ENCODE measurements at regions not wholly inside any gene's neighbourhood (a gene's known extent, or its start where the extent isn't known, plus 50 kb on each side); places are given as distances from the start of the nearest gene placed in this dataset.

DNA sequence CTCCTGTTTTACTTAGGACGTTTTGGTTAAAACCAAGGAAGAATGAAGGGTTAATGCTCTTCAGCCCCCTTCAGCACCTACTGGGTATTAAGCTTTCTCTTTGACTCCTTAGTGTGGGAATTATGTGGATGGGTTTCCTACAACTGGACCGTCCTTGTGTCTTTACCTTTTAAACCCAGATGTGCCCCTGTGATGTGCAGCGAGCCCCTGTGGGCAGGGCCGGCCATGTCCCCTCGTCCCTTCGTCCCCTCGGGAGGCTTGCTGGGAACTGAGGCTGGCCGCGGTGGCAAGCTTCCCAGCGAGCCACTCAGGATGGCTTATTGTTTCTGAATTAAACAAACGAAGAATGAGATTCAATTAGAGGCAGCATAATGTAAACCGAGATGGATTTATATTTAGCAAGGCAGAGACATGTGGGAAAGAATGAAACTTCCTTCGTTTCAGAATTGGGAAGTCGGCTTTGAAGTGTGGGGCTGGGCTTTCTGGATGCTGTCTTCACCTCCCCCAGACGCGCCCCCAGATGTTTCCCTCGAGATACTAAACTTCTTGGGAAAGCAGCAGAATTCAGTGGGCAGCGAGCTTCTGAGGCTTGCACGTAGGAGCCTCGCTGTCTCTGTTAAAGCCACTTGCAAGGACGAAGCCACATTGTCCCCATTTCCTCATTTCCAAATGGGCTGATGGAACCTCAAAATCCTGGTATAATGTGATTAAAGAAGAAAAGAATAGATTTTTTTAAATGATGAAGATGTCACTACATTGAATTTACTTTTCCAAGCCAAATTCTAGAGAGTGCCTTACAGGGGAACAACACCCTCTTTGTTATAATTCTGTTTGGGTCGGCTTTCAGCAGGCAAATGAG is 146.0 kb downstream of the VAPA start:
- no peak for DNase-seq

DNA sequence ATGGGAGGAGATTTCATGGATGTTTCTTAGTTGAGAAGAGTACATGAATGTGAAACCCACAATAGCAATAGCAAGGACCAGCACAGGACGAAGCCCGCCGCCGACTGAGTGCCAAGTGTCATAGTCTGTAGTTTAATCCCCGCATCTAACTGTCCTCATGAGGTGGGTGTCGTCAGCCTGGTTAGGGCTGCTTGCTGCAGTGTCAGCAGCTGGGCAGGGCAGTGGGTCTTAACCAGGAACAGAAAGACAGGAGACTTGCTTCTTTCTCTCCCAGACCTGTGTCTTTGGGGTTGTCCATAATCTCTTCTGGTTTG is 146.6 kb downstream of the VAPA start:
- DNase-seq = no peak

DNA sequence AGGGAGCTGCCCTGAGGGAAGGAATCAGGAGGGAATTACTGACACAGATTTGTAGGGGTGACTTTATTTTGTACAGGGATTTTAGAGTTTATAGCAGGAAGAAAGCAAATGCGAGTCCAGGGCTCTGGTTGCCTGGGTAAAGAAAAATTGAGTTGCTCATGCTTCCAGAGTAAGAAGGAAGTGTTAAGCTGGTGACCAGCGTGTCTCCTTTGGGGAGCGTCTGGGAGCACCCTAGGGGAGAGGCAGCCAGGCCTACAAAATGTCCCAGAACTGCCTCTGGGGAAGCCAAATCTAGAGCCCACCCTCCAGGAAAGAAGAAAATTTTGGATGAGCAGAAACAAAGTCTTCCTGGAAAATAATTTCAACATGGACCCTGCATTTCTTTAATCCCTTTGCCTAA is 147.0 kb downstream of the VAPA start:
- no peak for DNase-seq

DNA sequence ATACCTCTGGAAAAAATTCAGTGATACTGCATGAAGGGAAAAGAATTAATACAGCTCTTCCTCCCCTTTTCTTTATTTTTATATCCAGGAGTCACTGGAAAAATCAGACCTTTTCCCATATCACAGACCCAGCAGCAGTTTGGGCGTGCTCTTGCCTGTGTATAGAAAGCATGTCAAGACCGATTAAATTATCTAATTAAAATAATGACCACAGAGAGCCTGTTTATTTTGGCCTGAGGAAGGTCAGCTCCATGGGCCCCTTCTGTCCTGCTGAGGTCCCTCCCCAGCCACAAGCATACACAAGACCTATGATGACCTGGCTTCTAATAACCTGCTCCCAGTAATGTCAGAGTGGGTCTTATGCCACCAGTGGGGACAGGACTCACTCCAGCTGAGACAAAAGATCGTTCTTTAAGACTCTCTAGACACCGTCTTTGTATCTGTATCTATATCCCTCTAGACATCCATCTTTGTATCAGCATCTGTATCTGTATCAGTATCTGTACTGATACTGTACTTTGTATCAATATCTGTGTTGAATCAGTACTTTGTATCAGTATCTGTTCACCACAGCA is 147.8 kb downstream of the VAPA start:
- no peak for DNase-seq

DNA sequence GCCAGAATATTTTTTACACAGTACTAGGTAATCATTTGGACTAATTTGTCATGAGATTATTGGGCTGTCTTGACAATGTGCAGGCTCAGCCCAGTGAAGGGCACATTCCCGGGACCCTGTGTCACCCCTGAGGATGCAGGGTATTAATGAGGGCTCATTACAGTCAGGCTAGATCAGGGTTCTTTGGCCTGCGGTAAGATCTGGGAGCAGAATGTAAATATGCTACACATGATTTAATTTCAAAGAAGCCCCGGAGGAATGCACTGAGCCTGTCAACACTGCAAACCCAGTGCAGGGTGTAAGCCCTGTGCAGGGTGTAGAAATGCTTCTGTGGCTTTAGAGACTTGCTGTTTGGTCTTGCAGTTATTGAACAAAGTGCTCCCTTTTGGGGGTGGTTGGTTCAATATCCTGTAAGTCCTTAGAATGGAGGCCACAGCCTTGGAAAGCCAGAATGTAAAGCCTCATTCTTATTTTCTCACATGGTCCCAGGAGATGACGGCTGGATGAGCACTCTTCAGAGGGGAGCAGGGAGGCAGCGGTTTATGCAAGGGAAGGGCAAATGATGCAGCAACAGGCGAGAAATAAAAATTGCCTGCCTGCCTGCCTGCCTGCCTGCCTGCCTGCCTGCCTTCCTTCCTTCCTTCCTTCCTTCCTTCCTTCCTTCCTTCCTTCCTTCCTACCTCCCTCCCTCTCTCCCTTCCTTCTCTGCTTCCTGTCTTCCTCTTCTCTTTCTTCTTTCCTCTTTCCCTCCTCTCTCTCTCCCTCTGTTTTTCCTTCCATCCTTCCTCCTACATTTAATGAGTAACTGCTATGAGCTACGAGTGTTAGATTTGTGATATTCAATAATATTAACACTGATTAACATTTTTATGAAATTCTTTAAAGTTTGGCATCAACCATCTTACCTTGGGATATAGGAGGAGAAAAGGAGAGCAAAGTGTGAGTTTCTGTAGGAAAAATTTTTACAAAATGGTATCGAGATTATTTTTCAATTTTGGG is 148.8 kb downstream of the VAPA start:
- no peak for DNase-seq

DNA sequence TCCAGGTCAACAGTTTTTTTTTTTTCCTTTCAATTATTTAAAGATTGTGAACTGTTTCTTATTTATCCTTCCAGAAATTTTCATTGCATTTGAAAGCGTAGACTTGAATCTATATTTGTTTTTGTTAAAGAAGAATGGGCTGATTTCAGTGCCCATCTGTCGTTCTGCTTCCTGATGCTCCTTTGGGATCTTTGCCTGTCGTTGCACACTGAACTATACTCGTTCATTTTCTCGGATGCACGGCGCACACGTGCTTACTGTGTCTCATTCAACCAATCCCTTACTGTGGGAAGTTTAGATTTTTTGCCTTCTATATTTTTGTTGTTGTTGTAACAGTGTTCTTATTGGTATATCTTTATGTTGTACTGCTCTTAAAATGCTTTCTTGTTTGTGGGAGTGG is 149.7 kb downstream of the VAPA start:
- DNase-seq = no peak

DNA sequence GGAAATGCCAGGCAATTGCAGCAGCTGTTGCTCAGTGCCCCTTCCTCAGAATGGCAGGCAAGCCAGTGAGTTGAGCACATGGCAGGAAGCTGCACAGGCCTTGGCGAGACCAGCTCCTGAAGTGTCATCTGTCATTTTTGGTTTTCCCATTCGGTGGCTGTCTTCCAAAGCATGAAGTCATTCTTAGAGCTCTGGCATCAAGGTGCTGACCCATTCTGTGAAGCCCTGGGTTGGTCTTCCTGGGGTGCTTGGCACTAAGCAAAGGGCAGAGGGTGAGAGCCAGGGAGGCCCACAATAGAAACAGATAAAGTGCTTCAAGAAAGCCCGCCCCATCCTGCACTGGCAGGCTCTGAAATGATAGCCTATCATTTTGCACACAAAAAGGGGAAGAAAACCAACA is 150.5 kb downstream of the VAPA start:
- DNase-seq = no peak

DNA sequence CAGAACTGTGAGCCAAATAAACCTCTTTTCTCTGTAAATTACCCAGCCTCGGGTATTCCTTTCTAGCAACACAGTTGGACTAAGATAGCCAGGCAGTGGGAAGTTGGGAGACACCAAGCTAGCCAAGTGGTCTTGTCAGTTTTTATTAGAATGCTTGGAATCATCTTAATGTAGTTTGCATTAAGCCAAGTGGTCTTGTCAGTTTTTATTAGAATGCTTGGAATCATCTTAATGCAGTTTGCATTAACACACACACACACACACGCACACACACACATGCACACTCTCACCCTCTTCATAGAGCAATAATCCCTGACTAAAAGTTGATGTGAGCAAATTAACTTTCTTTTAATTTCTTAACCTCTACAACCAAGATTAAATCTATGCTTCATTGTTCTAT is 151.5 kb downstream of the VAPA start:
- no peak for DNase-seq

DNA sequence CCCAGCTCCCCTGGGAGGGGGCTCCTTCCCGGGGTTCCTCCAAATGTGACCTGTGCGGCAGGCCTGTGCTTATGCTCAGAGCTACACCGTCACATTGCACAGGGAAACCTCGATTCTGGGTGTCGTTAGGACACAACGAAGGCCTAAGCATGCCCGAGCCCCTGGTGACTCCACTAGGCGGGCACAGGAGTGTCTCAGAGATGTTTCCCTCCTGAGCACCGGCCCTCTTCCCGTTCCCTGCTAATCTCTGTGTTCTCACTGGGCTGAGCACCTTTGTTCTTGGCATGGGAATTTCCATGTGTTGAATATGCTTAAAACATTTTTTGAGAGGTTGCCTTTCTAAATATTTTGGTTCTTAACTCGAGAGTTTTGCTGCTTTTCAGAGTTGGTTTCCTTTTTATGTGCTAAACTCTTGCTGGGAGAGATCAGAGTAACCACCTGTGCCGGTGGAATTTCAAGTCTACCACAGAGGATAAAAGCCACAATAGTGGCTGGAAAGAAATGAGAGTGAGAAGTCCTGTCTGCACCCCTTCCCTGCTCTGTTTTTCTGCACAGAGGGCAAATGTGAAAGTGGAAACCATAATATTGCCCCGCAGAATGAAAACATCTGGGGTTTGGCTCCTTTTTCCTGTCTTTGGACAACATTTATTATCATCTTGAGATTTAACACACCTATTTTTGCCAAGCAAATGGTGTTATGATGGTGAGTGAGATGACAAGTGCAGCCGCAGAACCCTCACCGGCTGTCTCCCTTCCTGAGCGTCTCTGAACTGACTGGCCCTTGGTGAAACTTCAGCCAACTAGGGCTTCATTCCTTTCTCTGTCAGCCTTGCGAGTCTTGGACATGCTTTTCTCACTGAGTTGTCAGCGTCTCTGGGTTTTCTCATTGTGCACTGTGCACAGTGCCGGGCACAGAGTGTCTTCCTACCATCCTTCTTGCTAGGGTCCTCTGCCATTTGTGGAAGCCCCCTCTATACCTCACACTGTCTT is 154.1 kb downstream of the VAPA start:
- DNase-seq = no peak

DNA sequence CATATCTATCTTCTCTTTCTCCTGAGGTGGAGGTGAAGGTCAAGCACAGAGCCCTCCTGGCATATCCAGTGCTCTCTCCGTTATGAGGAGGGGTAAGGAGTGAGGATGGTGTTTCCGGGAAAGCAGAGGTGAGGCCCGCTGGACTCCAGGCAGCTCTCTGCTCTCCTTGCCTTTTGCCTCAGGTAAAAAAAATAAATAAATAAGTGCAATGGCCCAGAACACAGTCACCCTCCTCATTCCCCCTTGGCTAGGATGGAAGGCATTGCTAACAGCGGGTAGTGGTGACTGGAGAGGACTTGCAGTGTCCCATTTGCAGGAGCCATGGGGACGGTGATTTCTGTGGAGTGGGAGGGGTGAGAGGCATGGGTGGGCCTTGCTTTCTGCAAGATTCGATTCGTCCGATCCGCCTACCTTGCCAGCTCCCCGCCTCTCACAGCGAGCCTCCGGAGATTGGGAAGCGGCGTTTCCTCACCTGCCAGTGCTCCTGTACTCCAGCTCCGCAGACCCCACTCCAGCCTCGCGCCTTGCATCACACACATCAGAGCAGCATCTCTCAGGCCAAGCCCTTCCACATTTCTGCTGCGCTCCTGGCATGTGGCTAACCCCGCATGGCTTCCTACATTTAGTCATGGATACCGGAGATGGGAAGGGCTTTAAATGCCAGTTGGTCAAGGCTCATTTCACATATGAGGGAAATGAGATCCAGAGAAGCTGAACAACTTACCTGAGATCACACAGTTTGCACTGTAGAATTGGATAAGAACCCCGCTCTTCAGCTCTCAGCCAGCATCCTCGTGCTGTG is 155.2 kb downstream of the VAPA start:
- no peak for DNase-seq

DNA sequence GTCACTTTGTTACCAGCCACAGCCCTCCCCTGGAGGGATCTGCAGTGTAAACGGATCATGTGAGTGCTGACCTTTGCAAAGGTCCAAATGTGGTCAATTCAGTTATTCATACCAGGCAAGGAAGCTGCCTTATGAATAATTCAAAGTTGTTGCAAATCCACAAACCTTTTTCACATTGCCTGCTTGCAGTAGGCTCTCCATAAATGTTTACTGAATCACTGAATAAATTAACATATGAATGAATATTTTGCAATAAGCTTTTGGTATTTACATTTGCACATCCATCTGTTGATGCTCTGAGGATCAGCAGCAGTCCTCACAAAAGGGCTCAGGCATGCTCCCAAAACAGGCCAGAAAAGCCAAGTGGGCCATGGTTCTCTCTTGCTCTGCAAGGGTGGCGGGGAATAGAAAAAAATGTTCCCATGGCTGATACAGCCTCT is 156.8 kb downstream of the VAPA start:
- no peak for DNase-seq

DNA sequence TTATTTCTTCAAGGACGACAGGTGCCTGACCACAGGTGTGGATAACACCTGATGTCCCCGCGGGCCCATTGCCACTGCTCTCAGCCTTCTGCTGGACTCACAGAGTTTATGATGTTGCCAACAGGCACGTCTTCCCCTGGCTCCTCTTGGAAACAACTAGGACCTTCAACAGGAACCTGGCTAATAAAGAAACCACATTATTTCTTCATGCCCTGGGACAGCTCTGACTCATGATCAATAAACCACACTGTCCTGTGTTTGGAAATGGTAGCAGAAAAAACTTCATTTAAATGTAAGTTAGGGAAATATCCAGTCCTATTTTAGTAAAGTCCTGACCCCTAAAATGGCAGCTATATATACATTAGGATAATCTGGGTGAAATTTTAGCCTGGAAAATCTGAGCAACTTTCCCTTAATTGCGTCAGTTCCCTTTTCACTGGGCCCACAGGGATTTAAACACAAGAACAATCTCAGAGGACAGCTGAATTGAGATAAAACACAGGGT is 158.9 kb downstream of the VAPA start:
- DNase-seq = no peak

DNA sequence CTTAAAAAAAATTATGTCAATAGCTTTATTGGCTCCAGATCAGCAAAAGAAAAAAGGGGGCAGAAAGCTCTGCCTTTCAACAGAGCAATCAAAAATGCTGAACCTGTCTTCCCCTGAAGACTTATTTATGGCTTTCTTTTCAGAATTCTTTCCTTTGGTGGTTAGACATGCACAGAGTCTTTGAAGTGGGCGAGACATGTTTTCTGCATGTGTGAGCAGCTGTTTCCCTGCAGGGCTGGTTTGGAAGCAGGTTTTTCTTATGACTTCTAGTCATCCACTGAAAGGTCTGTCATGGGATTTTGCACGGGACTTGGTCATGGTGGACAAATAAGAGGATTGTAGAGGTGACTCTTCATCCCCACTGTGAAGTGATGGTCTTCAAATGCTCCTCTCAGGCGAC is 160.3 kb downstream of the VAPA start:
- DNase-seq = no peak

DNA sequence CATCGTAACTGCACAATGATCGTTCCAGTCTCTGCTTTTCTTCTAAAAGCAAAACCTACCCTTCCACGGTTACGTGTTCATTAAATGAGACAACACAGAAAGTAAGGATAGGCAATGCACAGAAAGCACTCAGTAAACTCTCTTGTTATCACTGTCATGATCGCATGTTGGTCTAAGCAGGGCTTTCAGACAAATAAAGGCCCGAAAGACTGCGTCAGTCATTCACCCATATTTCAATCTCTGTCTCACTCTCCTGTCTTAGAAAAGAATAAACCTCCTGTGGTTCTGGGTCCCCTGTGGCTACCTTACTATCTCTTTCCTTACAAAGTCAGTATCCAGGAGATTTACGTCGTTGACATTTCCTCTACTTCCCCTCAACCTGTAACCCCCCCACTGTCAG is 160.9 kb downstream of the VAPA start:
- no peak for DNase-seq

DNA sequence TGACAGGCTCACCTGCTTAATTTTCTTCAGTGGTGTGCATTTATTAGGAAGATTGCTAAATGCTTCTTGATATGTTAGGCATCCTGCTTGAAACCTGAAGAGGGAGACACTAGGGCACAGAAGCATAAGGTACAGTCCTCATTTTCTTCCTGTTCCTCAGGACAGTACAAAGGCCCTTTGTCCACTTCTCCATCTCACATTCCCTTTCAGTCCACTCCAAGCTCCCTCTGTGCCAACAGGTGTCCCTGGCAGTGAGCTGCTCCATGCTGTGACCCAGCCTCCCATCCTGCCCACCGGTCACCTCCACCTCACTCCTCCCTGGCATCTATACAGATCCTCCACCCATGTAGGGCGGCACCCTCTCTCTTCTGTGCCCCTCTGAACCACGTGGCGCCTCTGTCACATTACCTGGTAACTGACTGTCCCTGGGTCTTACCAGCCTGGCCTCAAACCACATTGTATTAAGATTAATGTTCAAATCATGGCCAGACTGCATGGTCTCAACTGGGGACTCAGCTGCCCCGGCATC is 162.8 kb downstream of the VAPA start:
- no peak for DNase-seq

DNA sequence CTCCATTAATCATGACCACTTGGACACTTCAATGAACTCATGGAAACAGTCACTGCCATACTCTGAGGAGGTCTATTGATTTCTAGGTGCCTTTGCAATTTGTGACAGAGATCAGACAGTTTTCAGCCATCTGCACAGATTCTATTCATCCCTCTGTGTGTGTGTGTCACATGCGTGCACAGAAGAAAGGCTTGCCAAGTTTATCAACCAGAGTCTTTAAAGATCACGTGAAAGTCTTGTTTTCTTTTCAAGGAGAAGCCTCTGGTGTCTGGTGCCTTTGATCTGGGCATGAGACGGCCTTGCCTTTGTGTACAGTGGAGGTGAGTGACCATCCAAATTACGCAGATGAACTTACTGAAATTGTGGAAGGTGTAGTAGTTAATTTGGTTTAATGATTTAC is 164.2 kb downstream of the VAPA start:
- DNase-seq = no peak

DNA sequence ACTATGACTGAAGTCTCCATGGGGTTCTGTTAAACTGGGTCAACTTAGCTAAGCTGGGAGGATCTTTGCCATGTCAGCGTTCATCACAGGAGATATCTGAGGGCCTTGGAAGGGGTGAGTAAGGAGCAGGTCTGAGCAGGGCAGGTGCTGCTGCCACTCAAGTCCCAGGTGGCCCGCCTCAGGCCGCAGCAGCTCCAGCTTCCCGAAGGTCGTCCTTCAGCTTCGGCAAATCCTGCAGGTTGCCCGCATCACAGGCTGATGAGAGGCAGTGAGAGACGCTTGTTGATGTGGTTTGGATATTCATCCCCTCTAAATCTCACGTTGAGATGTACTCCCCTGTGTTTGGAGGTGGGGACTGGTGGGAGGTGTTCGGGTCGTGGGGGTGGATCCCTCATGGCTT is 166.6 kb downstream of the VAPA start:
- DNase-seq = no peak

DNA sequence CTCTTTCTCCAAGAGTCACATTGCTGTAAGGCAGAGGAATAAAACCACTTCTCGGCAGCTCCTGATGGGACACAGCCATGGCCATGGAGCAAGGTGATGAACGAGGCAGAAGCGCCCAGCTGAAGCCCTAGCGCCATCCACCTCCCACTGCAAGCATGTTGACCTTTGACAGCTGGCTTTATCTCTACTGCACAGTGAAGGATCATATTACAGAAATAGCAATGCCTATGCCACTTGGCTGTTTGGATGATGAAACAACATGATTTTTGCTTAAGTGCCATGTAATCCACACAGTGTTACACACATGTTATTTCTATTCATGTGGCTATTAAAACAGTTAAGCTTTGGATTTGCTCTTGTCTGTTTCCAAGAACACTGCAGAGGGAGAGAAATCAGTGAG is 167.7 kb downstream of the VAPA start:
- no peak for DNase-seq

DNA sequence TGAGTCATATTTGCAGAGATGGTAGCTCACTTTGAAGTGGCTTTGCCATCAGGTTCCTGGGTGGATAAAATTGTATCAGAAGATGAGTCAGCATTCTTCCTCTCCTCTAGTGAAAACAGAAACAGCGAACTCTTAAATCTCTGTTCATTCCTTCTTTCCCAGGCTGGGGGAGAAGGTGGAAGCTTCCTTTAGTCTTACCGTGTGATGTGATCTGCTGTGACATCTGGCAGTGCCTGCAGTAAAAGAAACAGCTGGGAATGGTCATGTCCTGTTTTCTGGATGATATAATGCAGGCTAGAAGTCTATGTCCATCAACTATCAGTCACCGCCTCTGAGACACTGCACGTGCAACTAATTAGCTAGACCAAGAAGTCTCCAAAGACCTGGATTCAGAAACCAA is 171.6 kb downstream of the VAPA start:
- no peak for DNase-seq

DNA sequence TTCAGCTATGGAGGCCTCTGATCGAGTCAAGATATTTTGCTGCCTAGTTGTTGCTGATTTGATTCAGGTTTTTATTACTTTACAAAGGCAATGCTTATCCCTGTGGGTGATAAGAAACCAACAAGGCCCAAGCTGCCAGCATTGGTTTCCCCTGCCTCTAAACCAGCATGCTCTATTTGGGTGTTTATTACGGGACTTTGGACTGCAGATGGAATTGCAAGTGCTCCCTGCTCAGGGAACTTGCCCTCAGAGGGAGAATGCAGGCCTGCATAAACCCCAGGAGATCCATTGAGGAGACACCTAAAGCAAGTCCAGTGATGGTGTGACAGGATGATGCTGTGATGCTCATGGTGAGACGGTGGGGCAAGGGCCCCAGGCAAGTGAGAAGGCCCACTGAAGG is 172.1 kb downstream of the VAPA start:
- no peak for DNase-seq

All from NCI-H1092 (cell line).